Stimulated activated CD4-positive, alpha-beta T cell treated with anti-CD3 and anti-CD28 coated beads, Interleukin-4, amount 100 ng/mL, for 4 hours (primary cell): ENCODE measurements at regions not wholly inside any gene's neighbourhood (a gene's known extent, or its start where the extent isn't known, plus 50 kb on each side); places are given as distances from the start of the nearest gene placed in this dataset.
"Not testable (repeated sequence)": the region's sequence is repeated elsewhere in the genome, so short reads cannot be mapped to it uniquely, and the experiment has no call there.

ENCODE experiments used
- DNase-seq, 2 experiments: peaks; one replicate each; pipeline ENCODE4 v3.0.0-alpha.2; 2020

- no peak for DNase-seq
Observed at GRCh38 chr4:179625406-179625805, 2183.2 kb upstream of the AGA start.

DNA sequence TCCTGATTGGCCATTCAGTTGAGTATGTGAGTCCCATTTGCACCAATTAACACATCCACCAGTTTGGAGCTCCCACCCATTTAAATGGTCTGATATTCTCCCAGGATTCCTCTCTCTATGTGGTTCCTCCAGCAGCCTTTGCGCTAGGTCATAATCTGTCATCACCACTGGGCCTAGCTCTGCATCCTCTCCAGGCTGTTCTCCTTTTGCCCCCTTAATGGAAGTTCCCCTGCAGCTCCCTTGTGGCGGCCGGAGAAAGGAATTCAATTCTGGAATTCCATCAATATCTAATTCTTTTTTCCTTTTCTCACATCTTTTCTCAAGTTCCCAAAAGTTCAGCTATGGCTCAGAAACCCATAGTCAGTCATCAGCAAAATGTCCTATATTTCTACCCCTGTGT lies 2184.4 kb upstream of the AGA start:
- DNase-seq = no peak

DNA sequence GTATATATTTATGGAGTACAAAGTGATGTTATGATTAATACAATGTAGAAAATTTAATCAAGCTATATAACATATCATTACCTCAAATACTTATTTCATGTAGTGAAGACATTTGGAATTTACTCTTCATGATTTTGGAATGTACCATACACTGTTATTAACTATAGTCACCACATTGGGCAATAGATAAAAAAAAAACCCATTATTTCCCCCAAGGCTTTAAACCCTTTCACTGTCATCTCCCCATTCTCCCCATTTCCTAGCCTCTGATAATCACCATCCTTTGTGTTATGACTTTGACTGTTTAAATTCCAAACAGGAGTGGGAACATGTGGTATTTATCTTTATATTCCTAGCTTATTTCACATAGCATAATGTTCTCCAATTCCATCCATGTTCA lies 2189.1 kb upstream of the AGA start:
- no peak for DNase-seq

DNA sequence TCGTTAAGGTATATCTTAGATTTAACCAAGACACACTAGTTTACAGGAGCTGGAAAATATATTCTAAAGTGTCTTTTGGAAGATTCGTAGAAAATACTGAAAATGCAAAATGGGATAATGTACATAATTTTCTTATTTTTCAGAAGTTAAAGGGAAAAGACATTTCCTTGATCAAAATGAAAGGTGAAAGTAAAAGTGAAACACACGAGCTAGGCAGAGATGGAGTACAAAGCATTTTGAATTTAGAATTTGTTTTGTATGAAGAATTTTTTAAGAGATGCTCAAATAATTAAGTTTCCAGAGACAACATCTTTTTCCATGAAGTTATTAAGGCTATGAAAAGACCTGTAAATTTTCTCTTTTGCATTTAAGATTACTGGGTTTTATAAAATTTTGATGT lies 2192.6 kb upstream of the AGA start:
- no peak for DNase-seq

DNA sequence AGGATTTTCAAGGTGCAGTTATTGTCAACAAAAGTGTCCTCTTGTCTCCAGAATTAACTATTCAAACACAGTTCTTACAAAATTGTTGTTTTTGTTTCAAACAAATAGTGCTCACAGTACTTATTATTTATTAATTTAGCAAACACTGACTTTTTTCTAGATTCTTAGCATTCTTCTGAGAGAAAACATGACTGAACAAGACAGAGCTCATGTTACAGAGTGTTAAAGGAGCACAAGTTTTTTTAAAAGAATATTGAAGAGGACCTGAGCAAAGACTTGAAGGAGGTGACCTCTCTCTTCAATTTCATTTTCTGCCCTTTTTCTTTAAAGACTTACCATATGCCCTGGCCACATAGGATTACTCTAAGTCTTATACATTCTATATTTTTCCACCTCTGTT lies 2220.3 kb upstream of the AGA start:
- no peak for DNase-seq

DNA sequence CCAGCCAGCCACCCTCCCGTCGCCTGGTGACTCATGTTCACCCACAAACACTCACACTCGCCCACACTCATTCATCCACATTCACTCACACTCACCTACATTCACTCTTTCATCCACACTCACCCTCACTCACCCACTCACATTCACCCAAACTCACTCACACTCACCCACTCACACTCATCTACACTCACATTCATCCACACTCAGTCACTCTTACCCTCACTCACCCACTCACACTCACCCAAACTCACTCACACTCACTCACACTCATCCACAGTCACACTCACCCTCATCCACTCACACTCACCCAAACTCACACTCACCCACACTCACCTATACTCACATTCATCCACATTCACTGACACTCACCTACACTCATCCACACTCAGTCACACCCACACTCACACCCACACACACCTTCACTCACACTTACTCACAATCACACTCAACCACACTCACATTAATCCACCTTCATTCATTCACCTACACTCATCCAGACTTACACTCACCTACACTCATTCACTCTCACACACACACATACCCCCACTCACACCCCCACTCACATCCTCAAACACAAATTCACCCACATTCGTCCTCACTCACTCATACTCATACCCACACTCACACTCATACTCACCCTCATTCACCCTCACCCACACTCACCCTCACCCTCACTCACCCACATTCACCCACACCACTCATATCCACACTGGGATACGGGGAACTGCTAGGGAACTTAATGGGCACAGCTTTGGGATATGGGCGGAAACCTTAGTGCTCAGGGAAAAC lies 2221.6 kb upstream of the AGA start:
- DNase-seq = no peak

- no peak for DNase-seq
Observed at GRCh38 chr4:179664430-179665027, 2222.3 kb upstream of the AGA start.

DNA sequence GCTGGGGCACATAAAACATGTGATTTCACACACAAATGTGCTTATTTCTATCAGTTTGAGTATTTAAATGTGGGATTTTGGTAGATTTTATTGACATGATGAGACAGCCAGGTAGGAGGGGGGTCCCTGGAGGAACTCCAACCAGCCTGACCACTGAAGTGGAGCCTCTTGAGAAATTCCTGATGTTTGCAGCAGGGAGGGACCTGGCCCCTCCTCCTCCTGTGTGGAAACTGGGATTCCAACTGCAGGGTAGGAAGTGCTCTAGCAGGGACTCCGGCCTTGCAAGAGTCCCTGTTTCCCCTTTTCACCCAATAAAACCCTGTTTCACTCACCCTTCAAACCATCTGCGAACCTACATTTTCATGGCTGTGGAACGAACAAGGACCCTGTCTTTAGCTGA lies 2224.0 kb upstream of the AGA start:
- DNase-seq = no peak

- no peak for DNase-seq
Observed at GRCh38 chr4:179671609-179672008, 2229.4 kb upstream of the AGA start.

GRCh38 chr4:179678093-179678814 lies 2236.0 kb upstream of the AGA start:
- no peak for DNase-seq

DNA sequence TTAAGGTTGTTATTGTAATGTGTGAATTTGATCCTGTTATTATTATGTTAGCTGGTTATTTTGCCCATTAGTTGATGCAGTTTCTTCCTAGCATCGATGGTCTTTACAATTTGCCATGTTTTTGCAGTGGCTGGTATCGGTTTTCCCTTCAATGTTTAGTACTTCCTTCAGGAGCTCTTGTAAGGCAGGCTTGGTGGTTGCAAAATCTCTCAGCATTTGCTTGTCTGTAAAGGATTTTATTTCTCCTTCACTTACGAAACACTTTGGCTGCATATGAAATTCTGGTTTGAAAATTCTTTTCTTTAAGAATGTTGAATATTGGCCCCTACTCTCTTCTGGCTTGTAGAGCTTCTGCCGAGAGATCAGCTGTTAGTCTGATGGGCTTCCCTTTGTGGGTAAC lies 2241.4 kb upstream of the AGA start:
- not testable (repeated sequence) for DNase-seq

DNA sequence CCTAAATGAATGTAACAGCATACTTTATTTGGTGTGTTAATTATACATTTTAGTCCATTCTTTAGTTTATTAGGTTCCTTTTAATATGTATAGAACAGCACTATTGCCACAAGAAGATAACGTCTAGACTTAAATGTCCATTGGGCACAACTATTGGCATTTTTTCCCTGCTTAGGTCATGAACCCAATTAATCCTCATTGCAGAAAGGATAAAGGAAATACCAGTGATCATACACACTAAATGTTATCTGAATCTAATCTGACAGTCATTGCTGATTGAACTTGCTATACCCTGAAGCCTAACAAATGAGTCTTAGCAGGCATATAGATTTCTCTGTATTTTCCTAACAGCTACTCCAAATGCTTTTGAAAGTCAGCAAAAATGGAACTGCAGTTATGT lies 2250.0 kb upstream of the AGA start:
- no peak for DNase-seq

DNA sequence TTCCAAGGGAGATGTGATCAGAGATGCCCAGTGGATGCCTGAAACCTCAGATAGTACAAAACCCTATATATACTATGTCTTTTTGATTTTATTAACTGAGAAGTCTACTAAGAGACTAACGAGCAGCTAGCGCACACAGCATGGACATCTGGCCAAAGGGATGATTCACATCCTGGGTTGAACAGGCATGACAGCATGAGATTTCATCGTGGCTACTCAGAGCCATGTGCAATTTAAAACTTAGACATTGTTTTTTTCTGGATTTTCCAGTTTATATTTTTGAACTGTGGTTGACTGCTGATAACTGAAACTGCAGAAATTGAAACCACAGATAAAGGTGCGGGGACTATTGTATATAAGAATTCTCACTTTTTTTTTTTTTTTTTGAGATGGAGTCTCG lies 2252.9 kb upstream of the AGA start:
- DNase-seq = no peak

DNA sequence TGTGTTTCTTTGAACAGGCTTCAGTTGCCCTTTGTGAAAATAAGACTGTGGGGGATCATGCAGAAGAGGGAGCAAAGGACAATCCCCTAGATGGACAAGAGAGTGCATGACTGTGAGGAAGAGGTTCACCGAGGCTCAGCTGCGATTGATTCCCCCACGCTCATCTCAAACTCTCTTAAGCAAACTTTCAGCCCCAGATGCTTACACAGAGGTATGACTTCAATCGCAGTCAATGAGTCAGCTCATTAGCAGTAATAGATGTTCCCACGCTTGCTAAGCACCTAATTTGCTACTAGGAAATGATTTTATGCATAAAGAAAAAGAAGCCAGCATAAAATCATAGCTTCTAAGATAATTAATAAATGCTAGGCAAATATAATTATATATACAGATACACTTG lies 2256.1 kb upstream of the AGA start:
- no peak for DNase-seq

DNA sequence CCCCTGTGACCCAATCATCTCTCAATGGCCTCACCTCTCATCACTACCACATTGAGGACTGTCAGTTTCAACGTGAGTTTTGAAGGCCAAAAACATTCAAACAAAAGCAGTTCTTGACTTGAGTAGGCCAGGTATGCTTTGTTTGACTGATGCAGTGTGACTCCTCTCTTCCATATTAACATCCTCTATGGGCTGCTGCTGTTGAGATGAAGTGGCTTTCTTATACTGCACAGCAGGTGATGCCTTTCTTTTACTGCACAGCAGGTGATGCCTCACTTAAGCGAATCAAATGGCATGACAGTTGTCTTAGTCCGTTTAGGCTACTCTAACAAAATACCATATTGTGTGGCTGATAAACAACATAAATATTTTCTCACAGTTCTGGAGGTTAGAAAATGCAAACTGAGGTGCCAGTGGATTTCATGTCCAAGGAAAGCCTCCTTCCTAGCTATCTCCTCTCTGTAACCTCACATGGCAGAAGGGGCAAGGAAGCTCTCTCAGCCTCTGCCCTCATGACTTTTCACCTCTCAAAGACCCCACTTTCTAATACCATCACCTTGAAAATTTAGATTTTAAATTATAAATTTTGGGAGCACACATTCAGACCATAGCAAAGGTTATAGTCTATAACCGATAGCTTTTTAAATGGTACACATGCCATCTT lies 2267.9 kb upstream of the AGA start:
- no peak for DNase-seq

DNA sequence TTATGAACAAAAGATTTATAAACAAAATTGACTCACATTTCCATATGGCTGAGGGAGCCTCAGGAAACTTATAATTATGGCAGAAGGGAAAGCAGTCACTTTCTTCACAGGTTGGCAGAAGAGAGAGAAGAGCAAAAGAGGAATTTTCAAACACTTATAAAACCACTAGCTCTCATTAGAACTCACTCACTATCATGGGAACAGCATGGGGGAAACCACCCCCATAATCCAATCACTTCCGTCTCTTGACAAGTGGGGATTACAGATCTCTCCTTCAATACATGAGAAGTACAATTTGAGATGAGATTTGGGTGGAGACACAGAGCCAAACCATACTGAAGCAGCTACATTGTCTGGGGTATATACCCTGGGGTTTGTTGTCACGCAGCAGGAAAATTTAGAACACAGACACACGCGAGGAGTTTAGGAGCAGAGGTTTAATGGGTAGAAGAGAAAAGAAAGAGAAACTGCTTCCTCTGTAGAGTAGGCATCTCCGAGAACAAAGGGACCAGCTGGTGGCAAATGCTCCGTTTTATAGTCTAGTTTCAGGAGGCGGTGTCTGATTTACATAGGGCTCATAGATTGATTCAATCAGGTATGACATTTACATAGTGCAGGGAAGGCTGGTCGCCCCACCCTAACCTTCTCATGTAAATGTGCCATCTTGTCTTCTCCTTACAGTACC lies 2277.7 kb upstream of the AGA start:
- no peak for DNase-seq

- not testable (repeated sequence) for DNase-seq
Observed at GRCh38 chr4:179726491-179726890, 2284.3 kb upstream of the AGA start.

- DNase-seq = no peak
Observed at GRCh38 chr4:179728305-179728704, 2286.1 kb upstream of the AGA start.

DNA sequence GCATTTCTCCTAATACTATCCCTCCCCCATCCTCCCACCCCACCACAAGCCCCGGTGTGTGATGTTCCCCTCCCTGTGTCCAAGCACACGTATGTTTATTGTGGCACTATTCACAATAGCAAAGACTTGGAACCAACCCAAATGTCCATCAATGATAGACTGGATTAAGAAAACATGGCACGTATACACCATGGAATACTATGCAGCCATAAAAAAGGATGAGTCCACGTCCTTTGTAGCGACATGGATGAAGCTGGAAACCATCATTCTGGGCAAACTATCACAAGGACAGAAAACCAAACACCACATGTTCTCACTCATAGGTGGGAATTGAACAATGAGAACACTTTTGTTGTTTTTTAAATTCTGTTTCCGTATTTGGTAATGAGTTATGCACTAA lies 2294.6 kb upstream of the AGA start:
- DNase-seq = not testable (repeated sequence)

GRCh38 chr4:179738822-179739221 lies 2296.6 kb upstream of the AGA start:
- no peak for DNase-seq

DNA sequence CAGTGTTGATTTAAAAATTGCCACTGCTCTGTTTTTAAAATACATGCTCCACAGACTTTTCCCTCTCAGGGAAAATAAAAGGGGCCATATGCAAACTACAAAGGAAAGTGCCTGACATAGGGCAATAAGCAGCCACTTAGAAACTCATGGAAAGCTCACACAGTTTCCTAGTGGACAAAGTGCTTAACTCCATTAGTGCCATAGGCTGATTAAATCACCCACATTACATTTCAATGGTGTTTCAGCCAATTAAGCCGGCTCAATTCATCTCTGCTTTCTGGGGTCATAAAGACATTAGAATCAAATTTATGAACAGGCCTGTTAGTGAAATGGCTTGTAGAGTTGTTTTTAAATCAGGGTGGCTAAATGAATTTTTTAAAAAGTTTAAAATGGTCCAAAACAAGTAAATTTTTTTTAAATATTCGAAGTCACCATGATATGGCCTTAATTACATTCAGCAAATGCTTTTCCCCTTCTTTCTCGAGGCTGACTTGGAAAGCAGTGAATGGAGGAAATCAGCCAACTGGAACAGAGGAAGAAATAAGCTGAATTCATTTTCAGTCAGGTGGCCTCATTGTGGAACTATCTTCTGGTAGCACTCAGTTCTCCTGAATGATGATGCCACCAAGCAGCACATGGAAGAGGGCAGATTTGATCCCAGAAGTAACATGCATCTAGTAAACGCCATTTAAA lies 2305.1 kb upstream of the AGA start:
- DNase-seq = no peak

DNA sequence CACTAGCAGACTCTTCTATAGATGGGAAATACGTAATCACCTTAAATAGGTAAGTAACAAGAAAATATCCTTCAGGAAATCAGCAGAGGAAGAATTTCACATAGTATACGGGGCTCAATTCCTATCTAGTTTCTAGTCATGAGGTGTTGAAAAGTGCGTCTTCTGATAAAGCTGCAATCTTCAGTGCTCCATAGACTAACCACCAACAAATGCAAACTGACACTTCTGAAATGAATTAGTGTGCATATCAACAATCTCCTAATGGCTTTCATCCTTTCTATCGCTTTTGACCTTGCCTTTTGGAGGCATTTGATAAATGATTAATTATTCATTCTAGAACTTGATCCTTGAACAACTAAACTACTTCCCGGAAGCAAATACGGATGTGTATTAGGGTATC lies 2306.6 kb upstream of the AGA start:
- DNase-seq = no peak
